IPS DF 6.9 (cell line): ENCODE measurements at regions not wholly inside any gene's neighbourhood (a gene's known extent, or its start where the extent isn't known, plus 50 kb on each side); places are given as distances from the start of the nearest gene placed in this dataset.

Source experiments
- DNase-seq: peaks from one replicate; pipeline ENCODE4 v3.0.0-alpha.2; 2013; ENCODE audit warnings: low read depth, low spot score
- H3K27ac ChIP-seq: one replicate; pipeline ENCODE4 v1.5.1; 2013; ENCODE audit warnings: low read length, control low read depth
- H3K27me3 ChIP-seq: 2 replicates; pipeline ENCODE4 v1.6.1; 2013; ENCODE audit warnings: mild to moderate bottlenecking, low read length; ENCODE audit not compliant: control insufficient read depth, insufficient read depth
- H3K36me3 ChIP-seq: 2 replicates; pipeline ENCODE4 v1.6.1; 2013; ENCODE audit warnings: low read length; ENCODE audit not compliant: control insufficient read depth, insufficient read depth
- H3K4me1 ChIP-seq: 2 replicates; pipeline ENCODE4 v1.6.1; 2013; ENCODE audit warnings: low read length; ENCODE audit not compliant: control insufficient read depth, insufficient read depth
- H3K4me3 ChIP-seq: 2 replicates; pipeline ENCODE4 v1.5.1; 2013; ENCODE audit warnings: mild to moderate bottlenecking, low read length
- H3K9me3 ChIP-seq: 2 replicates; pipeline ENCODE4 v1.6.1; 2013; ENCODE audit warnings: low read length, inconsistent platforms; ENCODE audit not compliant: control insufficient read depth, insufficient read depth
- WGBS: extraction: QIAGEN DNeasy Blood & Tissue Kit; methylation state at CpG from one replicate; pipeline ENCODE4 v1.1.7; 2013; ENCODE audit warnings: mixed read lengths, missing lambda C conversion rate; ENCODE audit not compliant: insufficient read length, insufficient coverage; 5-methylcytosine and 5-hydroxymethylcytosine counted together

- no peaks in the 10 kb centered on the region for H3K9me3 ChIP-seq
- no peaks in the 10 kb centered on the region for H3K4me1 ChIP-seq
- no peak overlapping the region for H3K4me3 ChIP-seq
- DNase-seq = no peak
- H3K27ac ChIP-seq = no peak overlapping the region
- no CpG with 5 or more reads among the region's 2 CpGs for WGBS
- H3K27me3 ChIP-seq = no peaks in the 10 kb centered on the region; the same call in 1 of the 2 replicates
- no peaks in the 10 kb centered on the region for H3K36me3 ChIP-seq
Observed at GRCh38 chr2:183671233-183671632, 547.0 kb downstream of the NUP35 start.

- Histone ChIP-seq H3K36me3 (no peaks in the 10 kb centered on the region), H3K4me1 (peaks cover 1% of the 10 kb centered on the region; the same call in 1 of the 2 replicates), H3K27ac (no peak overlapping the region), H3K27me3 (peaks cover 4% of the 10 kb centered on the region; the same call in 1 of the 2 replicates), H3K4me3 (no peak overlapping the region), H3K9me3 (no peaks in the 10 kb centered on the region)
- peak; percentile 31 for DNase-seq
- no CpG with 5 or more reads among the region's 5 CpGs for WGBS
Observed at GRCh38 chr2:183678908-183679307, 554.7 kb downstream of the NUP35 start.

- H3K9me3 ChIP-seq = no peaks in the 10 kb centered on the region
- H3K27ac ChIP-seq = no peak overlapping the region
- DNase-seq = no peak
- H3K4me1 ChIP-seq = peaks cover 1% of the 10 kb centered on the region; the same call in 1 of the 2 replicates
- no peaks in the 10 kb centered on the region for H3K36me3 ChIP-seq
- peaks cover 4% of the 10 kb centered on the region; the same call in 1 of the 2 replicates for H3K27me3 ChIP-seq
- WGBS = no CpG with 5 or more reads among the region's 2 CpGs
- no peak overlapping the region for H3K4me3 ChIP-seq
Observed at GRCh38 chr2:183680573-183680972, 556.3 kb downstream of the NUP35 start.

DNA sequence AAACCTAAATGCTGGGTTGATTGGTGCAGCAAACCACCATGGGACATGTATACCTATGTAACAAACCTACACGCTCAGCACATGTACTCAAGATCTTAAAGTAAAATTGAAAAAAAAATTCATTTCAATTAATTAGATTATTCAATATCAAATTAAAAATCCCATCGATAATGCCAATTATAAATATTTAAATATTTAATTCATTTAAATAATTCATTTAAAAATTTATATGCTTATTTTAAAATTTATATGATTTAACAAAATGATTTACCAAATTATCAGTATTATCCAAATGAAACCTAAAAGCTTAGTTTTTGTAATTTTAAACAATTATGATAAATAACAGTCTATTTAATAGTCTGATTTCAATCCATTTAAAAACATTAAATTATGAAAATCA, 560.4 kb downstream of the NUP35 start:
- no peaks in the 10 kb centered on the region for H3K27me3 ChIP-seq
- H3K27ac ChIP-seq = no peak overlapping the region
- WGBS = no CpG with 5 or more reads among the region's 2 CpGs
- H3K9me3 ChIP-seq = no peaks in the 10 kb centered on the region
- H3K36me3 ChIP-seq = no peaks in the 10 kb centered on the region
- no peaks in the 10 kb centered on the region for H3K4me1 ChIP-seq
- no peak for DNase-seq
- H3K4me3 ChIP-seq = no peak overlapping the region

- no peaks in the 10 kb centered on the region for H3K27me3 ChIP-seq
- H3K4me1 ChIP-seq = no peaks in the 10 kb centered on the region
- H3K36me3 ChIP-seq = no peaks in the 10 kb centered on the region
- WGBS = no CpG with 5 or more reads among the region's 4 CpGs
- H3K27ac ChIP-seq = no peak overlapping the region
- no peaks in the 10 kb centered on the region for H3K9me3 ChIP-seq
- H3K4me3 ChIP-seq = no peak overlapping the region
- no peak for DNase-seq
Observed at GRCh38 chr2:183696028-183696427, 571.8 kb downstream of the NUP35 start.

DNA sequence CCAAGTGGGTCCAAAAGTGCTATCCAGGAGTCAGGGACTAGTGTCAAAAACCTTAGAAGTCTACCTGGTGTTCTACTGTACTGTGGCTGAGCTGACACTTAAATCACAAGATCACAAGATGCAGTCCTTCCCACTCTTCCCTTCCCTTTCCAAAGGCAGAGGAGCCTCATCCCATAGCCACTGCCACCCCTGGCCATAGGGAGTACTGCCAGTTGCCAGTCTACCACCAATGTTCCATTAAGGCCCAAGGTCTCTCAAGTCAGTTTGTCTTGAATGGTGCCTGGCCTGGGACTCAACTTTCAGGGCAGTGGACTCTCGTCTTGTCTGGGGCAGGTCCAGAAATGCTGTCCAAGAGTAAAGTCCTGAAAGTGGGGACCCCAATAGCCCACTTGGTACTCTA, 585.6 kb downstream of the NUP35 start:
- WGBS = no CpG with 5 or more reads among the region's 1 CpG
- Histone ChIP-seq H3K9me3 (no peaks in the 10 kb centered on the region), H3K4me3 (no peak overlapping the region), H3K27ac (no peak overlapping the region), H3K4me1 (no peaks in the 10 kb centered on the region), H3K36me3 (no peaks in the 10 kb centered on the region), H3K27me3 (no peaks in the 10 kb centered on the region)
- DNase-seq = peak; percentile 1

DNA sequence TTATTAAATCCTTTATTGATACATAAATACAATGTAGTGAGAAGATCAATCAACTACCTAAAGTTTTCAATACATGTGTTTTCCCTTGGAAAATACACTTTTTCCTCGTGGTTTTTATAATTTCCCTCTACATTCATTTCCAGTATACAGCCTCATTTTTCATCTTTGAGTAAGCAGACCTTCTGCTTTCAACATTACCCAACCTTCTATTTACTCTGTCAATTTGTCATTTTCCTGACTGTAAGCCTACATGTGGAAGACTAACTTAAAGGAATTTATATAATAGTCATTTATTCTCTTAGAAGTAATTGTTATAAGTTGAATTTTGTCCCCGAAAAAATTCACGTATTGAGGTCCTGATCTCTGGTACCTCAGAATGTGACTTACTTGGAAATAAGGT, 594.0 kb downstream of the NUP35 start:
- no peaks in the 10 kb centered on the region for H3K4me1 ChIP-seq
- H3K27ac ChIP-seq = no peak overlapping the region
- H3K27me3 ChIP-seq = no peaks in the 10 kb centered on the region
- no peak for DNase-seq
- H3K9me3 ChIP-seq = no peaks in the 10 kb centered on the region
- no peaks in the 10 kb centered on the region for H3K36me3 ChIP-seq
- no peak overlapping the region for H3K4me3 ChIP-seq
- no CpG with 5 or more reads among the region's 3 CpGs for WGBS

DNA sequence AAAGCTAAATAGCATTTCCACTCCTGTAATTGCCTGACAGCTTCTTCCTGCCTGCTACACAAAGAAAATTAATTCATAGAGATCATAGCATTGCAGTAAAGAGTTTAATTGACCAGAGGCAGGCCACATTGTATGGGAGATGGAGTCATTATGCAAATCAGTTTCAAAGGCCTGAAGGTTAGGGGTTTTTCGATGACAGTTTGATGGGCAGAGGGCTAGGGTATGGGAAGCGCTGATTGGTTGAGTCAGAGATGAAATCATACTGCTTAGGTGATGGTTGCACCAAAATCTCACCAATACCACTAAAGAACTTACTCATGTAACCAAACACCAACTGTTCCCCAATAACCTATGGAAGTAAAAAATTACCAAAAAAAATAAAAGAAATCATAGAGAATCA, 599.0 kb downstream of the NUP35 start:
- Histone ChIP-seq H3K27me3 (no peaks in the 10 kb centered on the region), H3K27ac (no peak overlapping the region), H3K4me3 (no peak overlapping the region), H3K4me1 (no peaks in the 10 kb centered on the region), H3K9me3 (no peaks in the 10 kb centered on the region), H3K36me3 (no peaks in the 10 kb centered on the region)
- no peak for DNase-seq
- WGBS = no CpG with 5 or more reads among the region's 2 CpGs

- H3K4me3 ChIP-seq = no peak overlapping the region
- H3K36me3 ChIP-seq = no peaks in the 10 kb centered on the region
- no peak for DNase-seq
- no peak overlapping the region for H3K27ac ChIP-seq
- H3K4me1 ChIP-seq = no peaks in the 10 kb centered on the region
- no peaks in the 10 kb centered on the region for H3K27me3 ChIP-seq
- no peaks in the 10 kb centered on the region for H3K9me3 ChIP-seq
- WGBS = no CpG with 5 or more reads among the region's 2 CpGs
Observed at GRCh38 chr2:183729380-183729779, 605.1 kb downstream of the NUP35 start.

GRCh38 chr2:183740241-183740640, 616.0 kb downstream of the NUP35 start:
- H3K4me1 ChIP-seq = no peaks in the 10 kb centered on the region
- WGBS = no CpG with 5 or more reads among the region's 2 CpGs
- no peak overlapping the region for H3K4me3 ChIP-seq
- no peaks in the 10 kb centered on the region for H3K9me3 ChIP-seq
- no peaks in the 10 kb centered on the region for H3K27me3 ChIP-seq
- no peaks in the 10 kb centered on the region for H3K36me3 ChIP-seq
- H3K27ac ChIP-seq = no peak overlapping the region
- no peak for DNase-seq

GRCh38 chr2:183752571-183752970, 628.3 kb downstream of the NUP35 start:
- H3K4me1 ChIP-seq = no peaks in the 10 kb centered on the region
- no peak overlapping the region for H3K4me3 ChIP-seq
- H3K27ac ChIP-seq = no peak overlapping the region
- no peaks in the 10 kb centered on the region for H3K36me3 ChIP-seq
- no peaks in the 10 kb centered on the region for H3K9me3 ChIP-seq
- WGBS = no CpG with 5 or more reads among the region's 3 CpGs
- DNase-seq = no peak
- H3K27me3 ChIP-seq = no peaks in the 10 kb centered on the region
